GM12874 (cell line): ENCODE measurements at regions not wholly inside any gene's neighbourhood (a gene's known extent, or its start where the extent isn't known, plus 50 kb on each side); places are given as distances from the start of the nearest gene placed in this dataset.

Source experiments
- CTCF ChIP-seq: IDR thresholded peaks from 2 replicates; pipeline ENCODE4 v1.5.1; 2011; ENCODE audit warnings: low read depth, mild to moderate bottlenecking, control low read depth, low read length, moderate library complexity; ENCODE audit not compliant: insufficient read depth

GRCh38 chr3:104323226-104323625 is 1043.5 kb upstream of the ALCAM start:
- TF ChIP-seq CTCF, result no peak

GRCh38 chr3:104347291-104347690 is 1019.4 kb upstream of the ALCAM start:
- TF ChIP-seq CTCF, result no peak

- no peak for TF ChIP-seq CTCF
Observed at GRCh38 chr3:104349836-104350235, 1016.9 kb upstream of the ALCAM start.

- no peak for TF ChIP-seq CTCF
Observed at GRCh38 chr3:104353951-104354350, 1012.8 kb upstream of the ALCAM start.

GRCh38 chr3:104359546-104359945 is 1007.2 kb upstream of the ALCAM start:
- TF ChIP-seq CTCF, result no peak

GRCh38 chr3:104360038-104360437 is 1006.7 kb upstream of the ALCAM start:
- TF ChIP-seq CTCF, result no peak

- TF ChIP-seq CTCF, result no peak
Observed at GRCh38 chr3:104362319-104362718, 1004.4 kb upstream of the ALCAM start.

- TF ChIP-seq CTCF, result no peak
Observed at GRCh38 chr3:104367000-104367399, 999.7 kb upstream of the ALCAM start.
